A549 (cell line): ENCODE measurements at regions not wholly inside any gene's neighbourhood (a gene's known extent, or its start where the extent isn't known, plus 50 kb on each side); places are given as distances from the start of the nearest gene placed in this dataset.
"Not testable (repeated sequence)": the region's sequence is repeated elsewhere in the genome, so short reads cannot be mapped to it uniquely, and the experiment has no call there.

Experiments used
- ATAC-seq, 2 experiments: fragments of 200-7000 bp in 1 of 2; fragments of >200 bp in 1 of 2; cut with Nextera tagmentation in 1 of 2; cut with Tn5 transposase in 1 of 2; 3 replicates each; pipeline versions ENCODE4 v1.8.0 to v1.9.1; 2018 to 2020; ENCODE audit warnings: mild to moderate bottlenecking in 1 of 2, moderate library complexity in 1 of 2
- CTCF ChIA-PET: fragments of 300-600 bp; sonication (Branson Sonifier 250); formaldehyde crosslinking; extraction: SDS; loops from one replicate; lab custom pipeline; 2021; ENCODE audit warnings: antibody characterized with exemption, inconsistent platforms; lab: Yijun Ruan, JAX
- POLR2A ChIA-PET: fragments of 350-600 bp; formaldehyde crosslinking; extraction: SDS; loops from one replicate; lab custom pipeline; 2021; ENCODE audit warnings: antibody characterized with exemption, inconsistent platforms; lab: Yijun Ruan, JAX
- DNase-seq, 2 experiments: peaks; one replicate each; pipeline versions ENCODE4 v3.0.0 to v3.0.0-alpha.2; 2011 to 2016; ENCODE audit warnings: low read depth in 1 of 2, low spot score in 1 of 2
- FAIRE-seq: peaks from 2 replicates; lab custom pipeline; 2011; peaks lifted over from hg19 to GRCh38; lab: Jason Lieb, UNC
- H3K27ac ChIP-seq, 2 experiments: fragments of >200 bp; sonication (Bioruptor Twin); formaldehyde crosslinking; 3 replicates each; pipeline ENCODE4 v1.5.1; 2016 to 2017
- H3K4me1 ChIP-seq: fragments of >200 bp; sonication (Bioruptor Twin); formaldehyde crosslinking; 3 replicates; pipeline ENCODE4 v1.6.1; 2016
- H3K4me2 ChIP-seq: fragments of >200 bp; sonication (Bioruptor Twin); formaldehyde crosslinking; 3 replicates; pipeline ENCODE4 v1.6.1; 2016
- H3K4me3 ChIP-seq: fragments of >200 bp; sonication (Bioruptor Twin); formaldehyde crosslinking; 3 replicates; pipeline ENCODE4 v1.5.1; 2016
- H3K9me3 ChIP-seq: fragments of >200 bp; sonication (Bioruptor Twin); formaldehyde crosslinking; 3 replicates; pipeline ENCODE4 v1.6.1; 2016
- CBX8 ChIP-seq: fragments of 200-600 bp; sonication (generic); IDR thresholded peaks from 2 replicates; pipeline ENCODE4 v1.6.1; 2016
- EHMT2 ChIP-seq: fragments of 200-600 bp; sonication (generic); IDR thresholded peaks from 2 replicates; pipeline ENCODE4 v1.6.1; 2016; ENCODE audit warnings: antibody characterized with exemption, low read depth, mild to moderate bottlenecking, moderate library complexity
- ELK1 ChIP-seq: fragments of 150-350 bp; IDR thresholded peaks from 2 replicates; pipeline ENCODE4 v1.6.1; 2014; ENCODE audit warnings: low read depth, mild to moderate bottlenecking, low read length
- FOXS1 ChIP-seq: fragments of 250-450 bp; sonication (Bioruptor Pico); IDR thresholded peaks from 2 replicates; pipeline ENCODE4 v1.5.0; 2020; ENCODE audit warnings: mild to moderate bottlenecking, moderate library complexity
- JUN ChIP-seq, 2 experiments: fragments of >200 bp; sonication (Bioruptor Twin); formaldehyde crosslinking; IDR thresholded peaks; 2 replicates in 1 of 2; 3 replicates in 1 of 2; pipeline ENCODE4 v1.6.1; 2016 to 2017
- KDM5A ChIP-seq: fragments of 200-600 bp; sonication (generic); IDR thresholded peaks from 2 replicates; pipeline ENCODE4 v1.6.1; 2016; ENCODE audit warnings: antibody characterized with exemption, mild to moderate bottlenecking
- MAFK ChIP-seq: fragments of 450-650 bp; IDR thresholded peaks from 2 replicates; pipeline ENCODE4 v1.6.1; 2014; ENCODE audit not compliant: partially characterized antibody
- MAX ChIP-seq: IDR thresholded peaks from 2 replicates; pipeline ENCODE4 v1.6.1; 2012
- RFX5 ChIP-seq: fragments of 450-650 bp; IDR thresholded peaks from 2 replicates; pipeline ENCODE4 v1.7.1; 2014; ENCODE audit warnings: antibody characterized with exemption, mild to moderate bottlenecking, moderate library complexity
- RNF2 ChIP-seq: fragments of 200-600 bp; sonication (generic); IDR thresholded peaks from 2 replicates; pipeline ENCODE4 v1.6.1; 2016; ENCODE audit warnings: low read depth, mild to moderate bottlenecking, antibody characterized with exemption, moderate library complexity, borderline replicate concordance
- SMC3 ChIP-seq: fragments of >200 bp; sonication (Bioruptor Twin); formaldehyde crosslinking; IDR thresholded peaks from 3 replicates; pipeline ENCODE4 v1.6.1; 2018; ENCODE audit warnings: inconsistent platforms
- ZSCAN20 ChIP-seq: fragments of 250-450 bp; sonication (Bioruptor Pico); IDR thresholded peaks from 2 replicates; pipeline ENCODE4 v1.8.0; 2022; ENCODE audit warnings: mild to moderate bottlenecking, moderate library complexity
- WGBS: methylation state at CpG from one replicate; pipeline ENCODE4 v1.1.6; 2017; ENCODE audit errors: missing lambda C conversion rate; 5-methylcytosine and 5-hydroxymethylcytosine counted together
- TF ChIP-seq, protein P1 (sequence below): fragments of >200 bp; sonication (Bioruptor Twin); formaldehyde crosslinking; IDR thresholded peaks from 3 replicates; pipeline ENCODE4 v1.5.1; 2016

GRCh38 chr9:2274762-2275161 is 259.6 kb downstream of the SMARCA2 start:
- H3K4me3 ChIP-seq = no peak overlapping the region
- POLR2A ChIA-PET = no interaction called here
- FAIRE-seq (no peak), DNase-seq (no peak), ATAC-seq (no peak)
- H3K27ac ChIP-seq = no peak overlapping the region
- WGBS = 81% methylated on average over 4 of the region's 4 CpGs
- no peak overlapping the region for H3K4me2 ChIP-seq
- no peaks in the 10 kb centered on the region for H3K4me1 ChIP-seq
- H3K9me3 ChIP-seq = no peaks in the 10 kb centered on the region
- CTCF ChIA-PET = interaction anchor here (0.5 to 0.6 kb wide), 2 partner anchors 8 to 348 kb away, joined by 3 read pairs; no protein-coding TSS in a partner anchor
- no peak for TF ChIP-seq ELK1
- no peak for TF ChIP-seq KDM5A
- TF ChIP-seq MAFK = peak; percentile 88

DNA sequence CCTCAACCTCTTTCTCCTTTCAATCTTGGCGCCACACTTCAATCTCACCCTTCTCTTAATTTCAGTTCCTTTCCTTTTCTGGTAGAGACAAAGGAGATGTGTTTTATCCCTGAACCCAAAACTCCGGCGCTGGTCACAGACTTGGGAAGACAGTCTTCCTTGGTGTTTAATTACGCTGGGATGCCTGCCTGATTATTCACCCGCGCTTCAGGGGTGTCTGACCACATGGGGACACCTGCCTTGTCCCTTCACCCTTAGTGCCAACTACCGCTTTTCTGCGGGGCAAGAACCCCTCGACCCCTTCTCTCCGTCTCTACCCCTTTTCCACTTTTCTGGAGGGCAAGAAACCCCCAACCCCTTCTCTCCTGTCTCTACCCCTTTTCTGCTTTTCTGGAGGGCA is 261.1 kb downstream of the SMARCA2 start:
- FAIRE-seq (no peak), ATAC-seq (no peak), DNase-seq (no peak)
- H3K4me1 ChIP-seq = no peaks in the 10 kb centered on the region
- no peak overlapping the region for H3K27ac ChIP-seq
- CTCF ChIA-PET = no interaction called here
- H3K4me2 ChIP-seq = no peak overlapping the region
- no peaks in the 10 kb centered on the region for H3K9me3 ChIP-seq
- TF ChIP-seq SMC3 (no peak), MAX (no peak)
- WGBS = 86% methylated on average over 10 of the region's 10 CpGs
- POLR2A ChIA-PET = no interaction called here
- H3K4me3 ChIP-seq = no peak overlapping the region

- WGBS = 63% methylated on average over 7 of the region's 9 CpGs
- H3K9me3 ChIP-seq, H3K4me1 ChIP-seq, H3K27ac ChIP-seq, FAIRE-seq, ATAC-seq, H3K4me2 ChIP-seq, CTCF ChIA-PET, POLR2A ChIA-PET, DNase-seq, H3K4me3 ChIP-seq: not testable (repeated sequence)
Observed at GRCh38 chr9:2277133-2277532, 262.0 kb downstream of the SMARCA2 start.

DNA sequence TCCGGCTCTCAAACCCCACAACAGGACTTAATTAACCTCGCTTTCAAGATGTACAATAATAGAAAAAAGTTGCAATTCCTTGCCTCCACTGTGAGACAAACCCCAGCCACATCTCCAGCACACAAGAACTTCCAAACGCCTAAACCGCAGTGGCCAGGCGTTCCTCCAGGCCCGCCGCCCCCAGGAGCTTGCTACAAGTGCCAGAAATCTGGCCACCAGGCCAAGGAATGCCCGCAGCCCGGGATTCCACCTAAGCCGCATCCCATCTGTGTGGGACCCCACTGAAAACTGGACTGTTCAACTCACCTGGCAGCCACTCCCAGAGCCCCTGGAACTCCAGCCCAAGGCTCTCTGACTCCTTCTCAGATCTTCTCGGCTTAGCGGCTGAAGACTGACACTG is 262.5 kb downstream of the SMARCA2 start:
- POLR2A ChIA-PET, FAIRE-seq, CTCF ChIA-PET: not testable (repeated sequence)

GRCh38 chr9:2279138-2279537 is 264.0 kb downstream of the SMARCA2 start:
- H3K4me3 ChIP-seq, FAIRE-seq, DNase-seq, ATAC-seq, CTCF ChIA-PET, POLR2A ChIA-PET, H3K4me1 ChIP-seq, H3K4me2 ChIP-seq, H3K27ac ChIP-seq, H3K9me3 ChIP-seq: not testable (repeated sequence)
- 73% methylated on average over 8 of the region's 8 CpGs for WGBS

More for the DNA sequence above, 262.5 kb downstream of the SMARCA2 start:
- H3K4me1 ChIP-seq, ATAC-seq, H3K4me2 ChIP-seq, H3K4me3 ChIP-seq, H3K27ac ChIP-seq, DNase-seq, H3K9me3 ChIP-seq: not testable (repeated sequence)
- WGBS = 72% methylated on average over 10 of the region's 12 CpGs

GRCh38 chr9:2281031-2281802 is 266.1 kb downstream of the SMARCA2 start:
- H3K27ac ChIP-seq = no peak overlapping the region
- FAIRE-seq (no peak), DNase-seq (no peak), ATAC-seq (no peak)
- CTCF ChIA-PET = no interaction called here
- WGBS = 79% methylated on average over 13 of the region's 13 CpGs
- no peaks in the 10 kb centered on the region for H3K9me3 ChIP-seq
- POLR2A ChIA-PET = no interaction called here
- H3K4me1 ChIP-seq = 0 out of 3 replicates have a peak, but pooled peaks cover 3% of the 10 kb centered on the region
- no peak overlapping the region for H3K4me3 ChIP-seq
- H3K4me2 ChIP-seq = no peak overlapping the region
- TF ChIP-seq CBX8 (no peak), RFX5 (no peak), EHMT2 (no peak), JUN (IDR thresholded peaks at IDR 0.05) (no peak), RNF2 (no peak), ZSCAN20 (CRISPR knock-in tag) (no peak), FOXS1 (no peak)
- TF ChIP-seq, protein P1, sequence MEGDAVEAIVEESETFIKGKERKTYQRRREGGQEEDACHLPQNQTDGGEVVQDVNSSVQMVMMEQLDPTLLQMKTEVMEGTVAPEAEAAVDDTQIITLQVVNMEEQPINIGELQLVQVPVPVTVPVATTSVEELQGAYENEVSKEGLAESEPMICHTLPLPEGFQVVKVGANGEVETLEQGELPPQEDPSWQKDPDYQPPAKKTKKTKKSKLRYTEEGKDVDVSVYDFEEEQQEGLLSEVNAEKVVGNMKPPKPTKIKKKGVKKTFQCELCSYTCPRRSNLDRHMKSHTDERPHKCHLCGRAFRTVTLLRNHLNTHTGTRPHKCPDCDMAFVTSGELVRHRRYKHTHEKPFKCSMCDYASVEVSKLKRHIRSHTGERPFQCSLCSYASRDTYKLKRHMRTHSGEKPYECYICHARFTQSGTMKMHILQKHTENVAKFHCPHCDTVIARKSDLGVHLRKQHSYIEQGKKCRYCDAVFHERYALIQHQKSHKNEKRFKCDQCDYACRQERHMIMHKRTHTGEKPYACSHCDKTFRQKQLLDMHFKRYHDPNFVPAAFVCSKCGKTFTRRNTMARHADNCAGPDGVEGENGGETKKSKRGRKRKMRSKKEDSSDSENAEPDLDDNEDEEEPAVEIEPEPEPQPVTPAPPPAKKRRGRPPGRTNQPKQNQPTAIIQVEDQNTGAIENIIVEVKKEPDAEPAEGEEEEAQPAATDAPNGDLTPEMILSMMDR = no peak
- TF ChIP-seq, all 56 proteins: peak for 0
